HG02852 (cell line): ENCODE measurements at regions not wholly inside any gene's neighbourhood (a gene's known extent, or its start where the extent isn't known, plus 50 kb on each side); places are given as distances from the start of the nearest gene placed in this dataset.

Experiments
- ATAC-seq: cut with Tn5 transposase; IDR thresholded peaks from one replicate; pipeline ENCODE4 v1.9.1; 2021; ENCODE audit warnings: mild to moderate bottlenecking, moderate library complexity; ENCODE audit not compliant: unreplicated experiment

DNA sequence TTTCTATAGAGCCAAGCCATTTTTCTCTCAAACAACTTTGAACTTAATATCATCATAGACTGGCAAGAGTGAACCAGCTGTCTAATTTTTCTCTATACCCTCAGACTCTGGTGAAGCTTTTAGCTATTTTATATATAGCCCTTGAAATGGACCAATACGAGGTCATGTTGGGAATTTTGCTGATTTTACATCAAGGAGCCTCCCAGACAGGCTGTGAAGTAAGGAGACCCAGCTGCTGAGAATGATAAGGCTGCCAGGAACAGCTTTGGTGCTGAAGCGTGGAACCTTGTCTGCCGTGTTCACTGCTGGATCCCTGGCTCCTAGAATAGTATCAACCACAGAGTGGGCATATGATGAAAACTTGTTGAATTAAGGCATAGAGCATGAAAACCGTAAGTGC, 326.2 kb upstream of the NAV3 start:
- no peak for ATAC-seq

DNA sequence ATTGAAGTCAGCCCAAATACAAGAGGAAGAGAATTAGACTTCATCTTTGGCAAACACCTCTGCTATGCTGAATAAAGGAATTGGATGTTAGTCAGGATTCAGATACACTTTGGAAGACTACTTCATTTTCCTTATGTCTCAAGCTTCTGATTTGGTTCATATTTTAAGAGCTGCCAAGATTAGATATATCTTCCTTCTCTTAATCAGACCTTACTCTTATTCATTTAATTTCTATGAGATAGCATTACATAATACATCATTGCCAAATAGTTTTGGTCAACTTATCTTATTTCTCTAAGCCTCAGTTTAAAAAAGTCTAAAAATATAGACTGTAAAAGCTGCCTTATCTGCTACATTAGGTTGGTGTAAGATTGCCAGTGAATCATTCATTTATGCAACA, 330.6 kb upstream of the NAV3 start:
- no peak for ATAC-seq

DNA sequence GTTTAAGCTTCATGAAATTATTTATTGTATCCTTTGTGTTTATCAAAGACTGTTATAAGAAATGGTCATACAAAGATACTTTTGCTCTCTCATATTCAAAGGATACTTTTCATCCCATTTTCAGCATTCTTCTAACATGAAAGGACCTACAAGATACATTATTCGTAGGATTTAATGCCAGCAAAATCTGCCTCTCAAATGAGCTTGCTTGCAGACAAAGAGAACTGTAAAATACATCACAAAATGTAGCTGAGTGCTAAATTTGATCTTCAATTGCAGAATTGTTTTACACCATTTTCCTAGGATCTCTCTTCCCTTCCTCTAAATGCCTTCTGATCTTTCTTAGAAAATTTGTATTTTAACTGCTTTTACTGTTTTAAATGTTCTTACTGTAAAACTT, 333.0 kb upstream of the NAV3 start:
- ATAC-seq, result no peak

DNA sequence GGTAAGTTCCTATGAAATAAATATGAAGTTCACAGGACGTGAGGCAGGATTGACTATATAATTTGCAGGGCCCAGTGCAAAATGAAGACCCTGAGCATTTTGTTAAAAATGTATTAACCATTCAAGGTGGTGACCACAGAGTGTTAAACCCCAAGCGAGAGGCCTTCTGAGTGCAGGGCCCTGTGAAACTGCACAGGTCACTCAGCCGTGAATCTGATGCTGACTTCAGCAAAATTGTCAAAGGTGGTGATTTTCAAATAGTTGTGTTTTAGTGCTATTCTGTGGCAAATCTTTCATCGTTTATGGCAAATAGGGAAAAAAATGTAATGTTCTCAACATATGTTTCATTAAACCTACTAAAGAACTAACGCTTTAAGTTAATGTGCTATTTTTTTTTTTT, 334.0 kb upstream of the NAV3 start:
- ATAC-seq, result no peak

DNA sequence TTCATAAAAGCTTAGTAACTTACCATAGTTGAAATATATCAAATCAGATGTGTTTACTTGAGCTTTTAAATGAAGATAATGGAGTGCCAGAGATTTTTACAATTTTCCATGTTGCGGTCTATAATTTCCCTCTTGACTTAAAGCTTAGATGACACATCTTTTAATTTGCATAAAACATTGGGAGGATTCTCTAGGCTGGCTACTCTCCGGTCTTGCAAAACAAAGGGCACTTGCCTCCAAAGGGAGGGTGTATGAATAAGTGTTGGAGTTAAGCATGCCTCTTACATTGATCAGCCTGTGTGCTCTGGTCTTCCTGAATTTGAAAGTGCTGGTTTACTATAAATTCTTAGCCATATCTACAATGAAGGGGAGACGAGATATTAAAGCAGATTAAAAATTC, 336.4 kb upstream of the NAV3 start:
- ATAC-seq, result no peak

DNA sequence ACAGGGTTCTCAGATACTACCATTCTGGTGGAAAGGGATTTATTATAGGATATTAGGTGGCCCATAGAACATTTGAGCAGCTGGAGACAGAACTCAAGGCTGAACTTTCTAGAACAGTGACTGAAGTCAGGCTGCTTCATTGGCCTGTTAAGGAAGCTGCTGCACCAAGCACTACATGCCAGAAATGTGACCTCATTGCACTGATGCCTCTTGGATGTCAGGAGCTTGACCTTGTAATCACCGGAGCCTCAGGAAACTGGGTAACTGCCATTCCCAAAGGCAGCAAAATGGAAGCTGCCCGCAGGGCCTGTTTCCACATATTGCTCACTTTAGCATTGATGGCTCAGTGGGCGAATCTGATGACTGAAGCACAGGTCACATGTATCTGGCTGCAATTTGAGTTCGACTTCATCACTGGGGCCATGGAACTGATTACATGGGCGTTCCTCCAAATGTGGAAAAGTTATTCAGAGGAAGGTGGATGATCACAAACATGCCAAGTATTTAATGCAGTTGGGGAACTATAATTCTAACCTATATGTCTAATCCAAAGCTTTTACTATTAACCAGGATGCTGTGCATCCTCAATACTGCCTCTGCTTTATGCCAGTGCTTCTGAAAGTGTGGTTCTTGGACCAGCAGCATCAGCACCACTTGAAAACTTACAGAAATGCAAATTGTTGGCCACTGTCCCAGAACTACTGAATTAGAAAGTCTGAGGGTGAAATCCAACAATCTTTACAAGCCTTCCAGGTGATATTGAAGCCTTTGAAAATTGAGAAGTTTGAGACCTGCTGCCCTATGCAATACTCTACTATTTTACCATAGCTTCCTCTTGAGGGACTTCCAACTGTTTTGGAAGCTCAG, 337.2 kb upstream of the NAV3 start:
- no peak for ATAC-seq

DNA sequence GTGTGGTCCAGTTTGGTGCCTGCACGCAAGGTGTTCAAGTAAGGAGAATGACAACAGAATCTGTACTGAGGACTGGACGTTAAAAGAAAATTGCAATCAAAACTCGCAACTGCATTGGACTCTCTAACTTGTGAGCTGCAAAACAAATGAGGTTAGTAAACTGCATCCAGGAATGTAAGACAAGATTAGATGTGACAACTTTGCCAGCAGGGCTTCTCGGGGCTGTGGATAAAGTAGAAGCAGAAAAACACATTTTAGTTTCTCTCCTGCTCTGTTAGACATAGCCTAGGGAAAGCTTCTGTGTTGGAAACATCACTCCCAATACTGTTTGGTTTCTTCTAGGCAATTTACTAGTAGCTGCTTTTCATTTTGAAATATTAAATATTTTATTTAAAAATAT, 338.2 kb upstream of the NAV3 start:
- no peak for ATAC-seq

DNA sequence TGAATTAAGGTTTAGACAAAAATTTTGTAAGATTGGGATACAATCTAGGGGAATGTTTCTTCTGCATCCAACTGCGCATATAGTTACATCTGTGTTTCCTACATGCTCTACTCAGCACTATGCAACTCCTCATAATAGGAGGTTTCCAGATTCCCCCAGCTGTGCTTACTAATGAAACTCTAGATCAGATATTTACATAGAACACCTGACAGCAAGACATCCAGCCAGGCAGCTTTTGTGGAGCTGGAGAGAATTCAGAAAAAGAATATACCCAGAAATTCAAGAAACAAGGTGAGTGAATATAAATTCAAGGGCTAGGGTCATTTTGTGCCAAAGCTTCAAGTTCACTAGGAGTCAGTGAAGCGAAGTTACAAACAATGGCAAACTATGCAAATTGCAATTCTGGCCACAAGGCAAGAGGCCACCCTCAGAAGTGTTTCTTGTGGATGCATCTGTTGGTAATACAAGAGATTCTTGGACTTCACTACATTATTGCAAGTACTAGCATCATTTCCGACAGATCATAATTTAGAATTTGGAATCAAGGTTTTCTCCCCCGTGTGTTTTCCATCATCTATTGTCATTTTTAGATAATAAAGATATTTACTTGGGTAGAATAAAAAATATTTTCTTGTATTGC, 341.2 kb upstream of the NAV3 start:
- ATAC-seq, result no peak

DNA sequence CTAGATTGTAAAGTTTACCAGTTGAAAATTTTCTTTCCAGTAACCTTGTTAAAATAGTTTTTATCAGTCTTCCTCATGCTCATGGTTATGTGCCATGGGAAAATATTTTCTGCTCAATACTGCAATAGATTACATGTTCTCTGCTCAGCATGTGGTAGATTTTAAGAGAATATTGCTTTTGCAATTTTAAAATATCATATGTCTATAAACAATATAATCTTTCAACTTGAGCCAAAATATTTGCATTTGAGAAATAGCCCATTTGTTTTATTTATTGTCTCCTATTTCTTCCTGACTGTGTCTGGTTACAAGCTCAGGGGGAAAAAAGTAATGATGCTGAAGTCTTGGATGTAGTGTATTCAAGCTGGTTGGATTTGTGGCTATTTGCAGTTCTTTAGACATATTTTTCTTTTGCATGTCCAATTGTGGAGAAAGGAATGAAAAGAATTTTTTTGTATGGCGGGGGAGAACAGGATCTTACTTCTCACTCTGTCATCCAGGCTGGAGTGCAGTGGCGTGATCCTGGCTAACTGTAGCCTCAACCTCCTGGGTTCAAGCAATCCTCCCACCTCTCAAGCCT, 342.6 kb upstream of the NAV3 start:
- ATAC-seq, result no peak

DNA sequence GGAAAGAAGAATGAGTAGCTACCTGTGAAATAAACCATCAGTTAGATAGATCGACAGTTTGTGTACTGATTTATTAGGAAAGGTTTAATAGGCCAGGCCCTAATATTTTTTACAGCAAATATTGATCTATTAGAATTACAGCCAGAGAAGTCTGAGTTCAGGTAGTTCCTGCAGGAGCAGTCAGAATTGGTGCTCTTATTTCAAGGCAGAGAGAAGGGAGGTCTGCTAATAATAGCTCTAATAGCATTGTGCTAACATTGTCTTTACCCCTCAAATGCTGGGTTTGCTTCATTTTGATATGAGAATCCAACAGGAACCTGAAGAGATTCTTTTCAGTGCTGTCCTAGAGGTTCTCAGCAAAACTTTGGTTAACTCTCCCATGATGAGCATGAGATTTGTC, 343.8 kb upstream of the NAV3 start:
- ATAC-seq, result no peak

DNA sequence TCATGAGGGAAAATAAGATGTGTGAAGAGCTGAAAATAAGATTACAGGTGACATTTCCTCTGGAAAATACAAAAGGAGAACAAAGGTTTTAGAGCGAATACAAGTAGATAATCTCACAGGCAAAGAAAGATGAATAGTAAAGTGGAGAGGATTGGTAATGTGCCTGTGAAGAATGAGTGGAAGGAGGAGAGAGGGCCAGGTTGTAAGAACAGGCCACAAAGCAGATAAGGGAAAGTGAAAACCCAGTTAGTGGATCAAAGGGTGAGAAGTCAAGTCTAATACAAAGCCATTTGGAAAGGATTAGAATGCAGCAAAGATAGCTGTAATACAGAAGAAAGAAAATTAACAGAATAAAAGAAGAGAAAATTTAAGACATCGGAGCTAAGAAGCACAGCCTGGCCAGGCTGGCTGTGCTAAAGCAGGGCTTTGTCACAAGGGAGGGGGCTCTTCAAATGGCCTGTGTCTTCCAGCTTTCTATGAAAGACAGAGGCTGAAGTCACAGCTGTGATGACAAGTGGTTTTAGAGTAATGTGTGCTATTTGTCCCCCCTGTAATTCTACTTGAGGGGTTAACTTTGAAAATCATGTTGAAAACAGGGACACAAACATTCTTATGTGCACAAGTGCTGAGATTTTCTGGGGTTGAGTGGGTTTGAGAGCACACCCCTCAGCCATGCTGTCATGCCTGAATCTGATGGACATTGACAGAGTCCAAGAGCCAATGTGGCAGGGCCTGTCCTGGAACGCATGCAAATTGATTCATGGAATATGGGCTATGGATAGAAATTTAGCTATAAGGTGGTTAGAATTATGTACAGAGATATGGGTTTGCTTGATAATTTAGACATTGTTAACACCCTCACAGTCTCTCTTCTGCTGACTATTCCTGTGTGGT, 344.5 kb upstream of the NAV3 start:
- ATAC-seq, result no peak

DNA sequence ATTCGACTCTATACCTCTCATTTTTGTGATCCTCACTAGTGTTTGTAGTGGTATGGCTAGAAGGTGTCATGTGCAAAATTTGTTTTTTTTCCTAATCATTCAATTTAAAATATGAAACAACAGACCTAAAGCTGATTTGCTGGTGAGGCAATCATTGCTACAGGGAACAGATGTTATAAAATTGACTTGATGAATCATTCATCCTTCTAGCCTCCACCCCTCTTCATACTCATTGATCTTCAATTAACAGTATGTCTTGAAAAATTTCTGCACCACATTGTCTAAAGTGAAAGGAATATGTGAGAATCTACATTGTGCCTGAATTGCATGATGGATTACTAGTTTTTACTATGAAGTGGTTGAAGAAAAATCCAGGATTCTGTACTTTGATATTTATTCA, 349.0 kb upstream of the NAV3 start:
- ATAC-seq, result no peak

DNA sequence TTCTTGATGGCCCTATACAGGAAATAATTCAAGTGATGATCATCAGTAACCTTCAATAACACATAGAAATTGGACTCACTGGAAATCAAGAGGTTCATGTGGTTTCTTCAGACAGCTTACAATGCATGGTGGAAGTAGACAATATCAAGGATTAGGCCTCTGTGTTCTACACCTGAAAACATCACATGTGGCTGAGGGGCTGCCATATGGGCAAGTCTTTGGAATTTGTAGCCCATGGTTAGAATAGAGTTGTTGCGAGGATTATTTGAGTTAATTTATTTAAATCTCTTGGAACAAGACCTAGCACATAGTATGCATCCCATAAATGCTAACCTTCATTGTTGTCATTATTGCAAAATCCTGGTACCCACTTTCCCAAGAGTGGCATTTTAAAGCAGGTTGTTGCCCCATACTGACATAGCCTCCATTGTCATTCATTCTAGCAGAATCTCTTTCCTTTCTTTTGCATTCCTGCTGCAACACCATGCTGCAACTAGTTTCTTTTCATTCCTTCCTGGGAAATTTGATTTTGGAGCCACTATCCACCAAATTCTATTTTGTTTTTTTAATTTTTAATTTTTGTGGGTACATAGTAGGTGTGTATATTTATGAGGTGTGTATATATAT, 352.7 kb upstream of the NAV3 start:
- ATAC-seq, result no peak

DNA sequence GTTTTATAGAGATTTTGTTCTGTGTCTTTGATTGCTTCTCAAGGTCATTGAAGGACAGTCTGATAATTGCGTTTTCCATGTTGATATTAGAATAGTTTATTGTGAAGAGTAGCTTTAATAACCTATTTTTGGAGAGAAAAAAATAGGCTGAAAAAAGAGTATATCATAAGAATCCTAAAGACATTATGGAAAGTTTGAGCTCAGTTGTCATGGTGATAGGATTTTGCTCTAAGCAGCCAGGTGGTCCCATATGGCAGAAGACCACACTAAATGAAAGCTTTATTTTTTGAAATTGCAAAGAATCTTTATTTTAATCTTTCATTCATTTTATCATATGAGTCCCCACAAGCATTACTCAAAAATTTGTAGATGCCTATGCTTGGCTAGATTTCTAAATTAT, 358.9 kb upstream of the NAV3 start:
- ATAC-seq, result no peak

DNA sequence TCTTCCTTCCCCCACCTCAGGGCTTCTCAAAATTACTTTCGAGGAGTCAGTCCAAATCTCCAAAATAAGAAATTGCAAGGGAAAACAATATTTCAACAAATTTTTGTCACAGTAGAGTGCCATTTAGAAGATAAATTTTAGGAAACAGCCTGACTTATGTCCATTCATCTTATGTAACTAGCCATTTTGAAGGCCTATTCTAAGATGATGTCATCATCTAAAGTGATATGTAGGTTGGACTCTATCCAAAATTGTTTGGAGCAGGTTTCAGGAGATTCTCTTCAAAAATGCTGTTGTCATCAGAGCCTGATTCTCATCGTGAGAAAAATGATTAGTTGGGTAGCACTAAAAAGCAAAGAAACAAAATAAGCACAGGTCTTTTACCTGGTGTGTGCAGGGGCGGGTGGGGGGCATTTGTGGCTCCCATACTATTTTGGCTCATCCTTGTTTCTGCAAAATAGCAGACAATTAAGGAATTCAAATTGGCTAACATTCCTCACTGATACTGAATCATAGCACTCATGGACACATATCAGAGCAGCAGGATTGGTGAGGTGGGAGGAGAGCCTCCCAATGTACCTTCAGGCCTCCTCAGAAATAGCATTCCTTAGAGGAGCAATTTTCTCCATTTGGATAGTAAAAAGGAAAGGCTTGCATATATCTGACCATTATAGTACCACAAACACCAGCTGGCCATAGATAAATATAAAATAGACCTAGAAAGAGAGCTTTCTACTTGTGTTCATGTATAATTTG, 360.9 kb upstream of the NAV3 start:
- no peak for ATAC-seq

DNA sequence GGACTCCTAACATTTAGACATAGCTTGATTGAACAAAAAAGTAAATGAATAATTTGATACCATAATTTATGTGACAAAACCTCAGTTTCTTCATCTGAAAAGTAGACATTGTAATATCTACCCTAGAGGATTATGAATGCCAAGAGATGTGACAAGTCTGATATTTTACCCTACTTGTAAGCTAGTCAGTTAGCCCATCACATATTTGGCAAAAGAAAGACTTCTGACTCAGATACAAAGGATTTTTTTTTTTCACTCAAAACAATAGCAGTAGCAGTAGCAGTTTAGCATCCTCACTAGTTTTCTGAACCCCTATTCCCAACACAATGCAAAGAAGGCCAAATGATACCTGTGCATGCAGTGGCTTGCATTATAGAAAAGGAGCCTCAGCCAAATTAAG, 377.3 kb upstream of the E2F7 start:
- ATAC-seq, result no peak

DNA sequence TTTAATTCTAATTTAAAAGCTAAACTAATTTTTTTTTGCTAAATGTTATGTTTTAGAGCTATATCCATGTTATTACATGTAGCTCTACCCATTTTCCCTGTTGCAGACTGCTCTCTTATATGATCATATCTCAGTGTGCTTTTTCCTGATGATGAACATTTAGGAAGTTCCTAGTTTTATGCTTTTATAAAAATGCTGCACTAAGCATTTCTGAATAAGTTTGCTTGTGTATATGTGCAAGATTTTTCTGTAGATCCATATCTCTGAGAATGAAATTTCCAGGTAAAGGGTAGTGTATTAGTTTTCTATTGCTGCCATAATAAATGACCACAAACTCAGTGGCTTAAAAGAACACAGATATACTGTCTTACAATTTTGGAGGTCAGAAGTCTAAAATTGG, 374.4 kb upstream of the E2F7 start:
- ATAC-seq, result no peak

DNA sequence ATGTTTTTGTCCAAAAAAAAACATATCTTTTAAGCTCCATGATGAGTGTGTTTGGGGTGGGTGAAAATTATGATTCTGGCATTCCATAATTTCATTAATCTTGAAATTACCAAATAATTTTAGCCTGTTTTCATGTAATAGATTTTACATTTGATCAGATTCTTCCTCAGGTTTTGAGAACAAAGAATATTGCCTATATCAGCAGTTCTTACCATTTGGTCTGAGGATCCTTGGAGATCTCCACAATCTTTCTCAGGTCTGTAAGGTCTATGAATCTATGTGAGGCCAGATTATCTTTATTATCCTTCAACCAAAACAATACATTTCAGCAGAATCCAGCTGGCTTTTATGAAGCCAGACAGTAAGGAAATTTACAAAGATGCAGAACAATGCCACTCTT, 373.3 kb upstream of the E2F7 start:
- no peak for ATAC-seq

DNA sequence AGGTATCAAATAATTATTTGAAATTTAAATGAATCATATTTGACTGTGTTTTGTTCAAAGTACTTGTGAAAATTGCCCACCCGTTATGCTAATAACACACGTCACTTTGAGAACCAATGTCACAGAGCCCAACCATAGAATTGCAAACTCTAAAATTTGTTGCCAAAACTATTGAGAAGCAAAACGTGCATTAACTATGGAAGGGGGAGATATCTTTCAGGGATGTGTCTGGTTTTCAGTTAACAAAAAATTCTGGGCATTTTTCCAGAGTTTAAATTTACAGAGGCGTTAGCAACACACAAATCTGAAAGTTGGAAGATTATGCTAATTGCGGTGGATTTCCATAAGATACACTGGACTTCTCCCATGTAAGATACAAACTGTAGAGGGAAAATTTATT, 371.8 kb upstream of the E2F7 start:
- no peak for ATAC-seq

DNA sequence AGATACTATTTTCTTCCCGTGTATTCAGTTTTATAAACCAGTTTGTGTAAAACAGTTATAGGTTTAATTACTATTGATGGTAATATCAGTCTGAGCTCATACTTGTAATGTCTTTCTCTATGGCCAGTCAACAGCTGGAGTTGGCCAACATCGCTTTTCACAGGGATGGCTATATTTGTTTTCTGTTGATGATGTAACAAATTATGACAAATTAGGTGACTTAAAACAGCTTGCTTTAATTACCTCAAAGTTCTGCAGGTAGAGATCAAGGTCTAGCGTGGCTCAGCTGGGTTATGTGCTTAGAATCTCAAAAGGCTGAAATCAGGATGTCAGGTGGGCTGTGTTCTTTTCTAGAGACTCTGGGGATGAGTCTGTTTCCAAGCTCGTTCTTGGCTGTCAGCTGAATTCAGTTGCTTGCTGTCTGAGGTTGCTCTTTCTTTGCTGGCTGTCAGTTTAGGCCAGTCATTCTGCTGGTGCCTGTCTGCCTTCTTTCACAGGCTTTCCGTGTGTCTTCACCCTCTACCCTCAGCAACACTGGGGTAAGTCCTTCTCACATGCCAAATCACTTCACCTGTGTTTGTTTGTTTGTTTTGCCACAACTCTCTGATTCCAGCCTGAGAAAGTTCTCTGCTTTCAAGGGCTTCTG, 370.2 kb upstream of the E2F7 start:
- no peak for ATAC-seq
